Gastroesophageal sphincter (tissue), 4 donors: ENCODE measurements at regions not wholly inside any gene's neighbourhood (a gene's known extent, or its start where the extent isn't known, plus 50 kb on each side); places are given as distances from the start of the nearest gene placed in this dataset.

Experiments used
- ATAC-seq: fragments of 150-250 bp; one replicate; pipeline ENCODE4 v1.9.1; 2016; ENCODE audit warnings: mild to moderate bottlenecking, moderate library complexity
- H3K27ac ChIP-seq, 4 donors: fragments of 200-600 bp; sonication (generic) in 3 of 4; 1 replicate in 3 of 4; 2 replicates in 1 of 4; pipeline ENCODE4 v1.5.1; 2016 to 2019
- H3K27me3 ChIP-seq: fragments of 200-600 bp; sonication (generic); one replicate; pipeline ENCODE4 v1.5.1; 2019
- H3K36me3 ChIP-seq, 2 donors: fragments of 200-600 bp; sonication (generic); one replicate each; pipeline ENCODE4 v1.5.1; 2019; ENCODE audit warnings: control low read depth in 1 of 2
- H3K4me1 ChIP-seq, 3 donors: fragments of 200-600 bp; sonication (generic); 1 replicate in 2 of 3; 2 replicates in 1 of 3; pipeline ENCODE4 v1.5.1; 2016 to 2019; ENCODE audit warnings: control low read depth in 2 of 3
- H3K4me3 ChIP-seq, 2 donors: fragments of 200-600 bp; sonication (generic); one replicate each; pipeline ENCODE4 v1.5.1; 2019; ENCODE audit warnings: mild to moderate bottlenecking in 1 of 2, moderate library complexity in 1 of 2
- H3K9me3 ChIP-seq, 3 donors: fragments of 200-600 bp; sonication (generic); one replicate each; pipeline ENCODE4 v1.5.1; 2017 to 2019; ENCODE audit warnings: control low read depth in 2 of 3
- CTCF ChIP-seq, 4 experiments: fragments of 200-600 bp in 2 of 4; fragments of 450-650 bp in 2 of 4; sonication (generic) in 1 of 4; IDR thresholded peaks; one replicate each; pipeline ENCODE4 v1.5.1; 2017 to 2019; ENCODE audit warnings: antibody characterized with exemption in 4 of 4, mild to moderate bottlenecking in 2 of 4, moderate library complexity in 2 of 4
- EP300 ChIP-seq: sonication (generic); formaldehyde crosslinking; IDR thresholded peaks from one replicate; pipeline ENCODE4 v1.6.1; 2017; ENCODE audit warnings: antibody characterized with exemption, mild to moderate bottlenecking
- POLR2A ChIP-seq, 2 donors: fragments of 450-650 bp; IDR thresholded peaks; one replicate each; pipeline ENCODE4 v1.6.1; 2017; ENCODE audit warnings: antibody characterized with exemption in 2 of 2, mild to moderate bottlenecking in 2 of 2, moderate library complexity in 1 of 2
- POLR2AphosphoS5 ChIP-seq: sonication (generic); formaldehyde crosslinking; IDR thresholded peaks from one replicate; pipeline ENCODE4 v1.6.1; 2017; ENCODE audit warnings: antibody characterized with exemption
- WGBS, 2 donors: methylation state at CpG; one replicate each; pipeline ENCODE4 v1.1.5; 2018; ENCODE audit warnings: low coverage in 1 of 2; 5-methylcytosine and 5-hydroxymethylcytosine counted together

GRCh38 chr4:180721356-180721755 lies 1521.8 kb upstream of the TENM3 start:
- TF ChIP-seq EP300, result no peak
- no peak for TF ChIP-seq POLR2A (IDR thresholded peaks at IDR 0.05)
- TF ChIP-seq CTCF (IDR thresholded peaks at IDR 0.05), result no peak
- TF ChIP-seq POLR2AphosphoS5, result no peak
- 69 to 79% methylated on average over 4 to 6 of the region's 6 CpGs for WGBS, 2 donors
- Histone ChIP-seq H3K36me3 (no peaks in the 10 kb centered on the region), H3K27ac (no peak overlapping the region), H3K27me3 (no peaks in the 10 kb centered on the region), H3K4me1 (no peaks in the 10 kb centered on the region), H3K9me3 (no peaks in the 10 kb centered on the region), H3K4me3 (no peak overlapping the region)
- no peak for ATAC-seq

- H3K4me1 ChIP-seq, result no peaks in the 10 kb centered on the region
- H3K9me3 ChIP-seq, result no peaks in the 10 kb centered on the region
- no peak overlapping the region for H3K27ac ChIP-seq
- H3K4me3 ChIP-seq, result no peak overlapping the region
- ATAC-seq, result no peak
- WGBS, 2 donors, result 62 to 75% methylated on average over 3 to 6 of the region's 6 CpGs
- H3K36me3 ChIP-seq, result no peaks in the 10 kb centered on the region
- TF ChIP-seq POLR2A (IDR thresholded peaks at IDR 0.05), result no peak
- TF ChIP-seq EP300, result no peak
- no peak for TF ChIP-seq POLR2AphosphoS5
- TF ChIP-seq CTCF (IDR thresholded peaks at IDR 0.05), result no peak
- H3K27me3 ChIP-seq, result no peaks in the 10 kb centered on the region
These were observed 1516.6 kb upstream of the TENM3 start for GRCh38 chr4:180726611-180727010.

- ATAC-seq, result no peak
- TF ChIP-seq EP300, result no peak
- no peaks in the 10 kb centered on the region for H3K9me3 ChIP-seq
- no peak overlapping the region for H3K27ac ChIP-seq
- no peaks in the 10 kb centered on the region for H3K27me3 ChIP-seq
- no peaks in the 10 kb centered on the region for H3K4me1 ChIP-seq
- H3K4me3 ChIP-seq, result no peak overlapping the region
- no peaks in the 10 kb centered on the region for H3K36me3 ChIP-seq
- 82% methylated on average over 3 of the region's 3 CpGs for WGBS, 2 donors
These were observed 1515.7 kb upstream of the TENM3 start for GRCh38 chr4:180727478-180727877.

GRCh38 chr4:180734753-180735432 lies 1508.3 kb upstream of the TENM3 start:
- Histone ChIP-seq H3K36me3 (no peaks in the 10 kb centered on the region), H3K4me1 (no peaks in the 10 kb centered on the region), H3K9me3 (no peaks in the 10 kb centered on the region), H3K4me3 (no peak overlapping the region), H3K27ac (no peak overlapping the region), H3K27me3 (no peaks in the 10 kb centered on the region)
- 72 to 85% methylated on average over 7 of the region's 7 CpGs for WGBS, 2 donors
- no peak for ATAC-seq
- TF ChIP-seq CTCF (IDR thresholded peaks at IDR 0.05) (no peak), POLR2A (IDR thresholded peaks at IDR 0.05) (no peak), EP300 (no peak), POLR2AphosphoS5 (no peak)

GRCh38 chr4:180741703-180742102 lies 1501.5 kb upstream of the TENM3 start:
- Histone ChIP-seq H3K4me1 (no peaks in the 10 kb centered on the region), H3K27ac (no peak overlapping the region), H3K4me3 (no peak overlapping the region), H3K9me3 (no peaks in the 10 kb centered on the region), H3K36me3 (no peaks in the 10 kb centered on the region), H3K27me3 (no peaks in the 10 kb centered on the region)
- no peak for TF ChIP-seq POLR2AphosphoS5
- TF ChIP-seq CTCF (IDR thresholded peaks at IDR 0.05), result no peak
- TF ChIP-seq EP300, result no peak
- no peak for TF ChIP-seq POLR2A (IDR thresholded peaks at IDR 0.05)
- 36 to 73% methylated on average over 1 of the region's 1 CpG for WGBS, 2 donors
- ATAC-seq, result no peak
